HepG2 (cell line): ENCODE measurements at regions not wholly inside any gene's neighbourhood (a gene's known extent, or its start where the extent isn't known, plus 50 kb on each side); places are given as distances from the start of the nearest gene placed in this dataset.

Source experiments
- ATAC-seq: fragments of 200-7000 bp; cut with Tn5 transposase; 3 replicates; pipeline ENCODE4 v1.9.1; 2020; ENCODE audit warnings: mild to moderate bottlenecking, moderate library complexity
- BruUV-seq: library from RNA; stranded (reverse); fragments of 400-500 nt; replicated peaks from 2 replicates; lab custom pipeline; 2021; lab: Mats Ljungman, UMichigan
- CTCF ChIA-PET: fragments of 300-600 bp; formaldehyde crosslinking; extraction: SDS; loops from one replicate; lab custom pipeline; 2021; ENCODE audit warnings: low total read pairs, inconsistent platforms, low intra/inter-chr PET ratio; lab: Yijun Ruan, JAX
- POLR2A ChIA-PET: fragments of 350-600 bp; sonication (Branson Sonifier 250); formaldehyde crosslinking; loops from one replicate; lab custom pipeline; 2020; ENCODE audit warnings: antibody characterized with exemption, inconsistent platforms; lab: Yijun Ruan, JAX
- DNase-seq: peaks from one replicate; pipeline ENCODE4 v3.0.0-alpha.2; 2015; ENCODE audit warnings: low spot score
- FAIRE-seq: peaks from 3 replicates; lab custom pipeline; 2011; peaks lifted over from hg19 to GRCh38; lab: Jason Lieb, UNC
- H2AFZ ChIP-seq: one replicate; pipeline ENCODE4 v1.6.1; 2011; ENCODE audit warnings: low read length, inconsistent platforms
- H3K27ac ChIP-seq: fragments of 300-600 bp; 3 replicates; pipeline ENCODE4 v1.8.0; 2011; ENCODE audit warnings: mixed run types, mild to moderate bottlenecking, mixed read lengths, low read length, inconsistent platforms; ENCODE audit not compliant: insufficient read depth; ENCODE audit errors: extremely low read length
- H3K27me3 ChIP-seq, 2 experiments: fragments of 200-600 bp in 1 of 2; 2 replicates in 1 of 2; 3 replicates in 1 of 2; pipeline versions ENCODE4 v1.6.0 to v1.8.0; 2011; ENCODE audit warnings: low read length in 2 of 2, mild to moderate bottlenecking in 2 of 2, moderate library complexity in 2 of 2, inconsistent platforms in 1 of 2; ENCODE audit not compliant: insufficient read depth in 2 of 2, control insufficient read depth in 1 of 2
- H3K36me3 ChIP-seq, 2 experiments: fragments of 200-600 bp in 1 of 2; replicated peaks in 1 of 2; 2 replicates in 1 of 2; 3 replicates in 1 of 2; pipeline versions ENCODE4 v1.5.1 to v1.8.0; 2011; ENCODE audit warnings: low read length in 2 of 2, inconsistent platforms in 1 of 2; ENCODE audit not compliant: insufficient read depth in 2 of 2, control insufficient read depth in 1 of 2
- H3K4me1 ChIP-seq: 2 replicates; pipeline ENCODE4 v1.5.1; 2012; ENCODE audit warnings: low read length, inconsistent platforms; ENCODE audit not compliant: insufficient read depth
- H3K4me2 ChIP-seq: 2 replicates; pipeline ENCODE4 v1.6.0; 2011; ENCODE audit warnings: low read depth, low read length, inconsistent platforms
- H3K4me3 ChIP-seq, 3 experiments: fragments of 200-600 bp in 1 of 3; sonication (generic), shearing (Covaris generic) in 1 of 3; replicated peaks in 1 of 3; 2 replicates each; pipeline ENCODE4 v1.5.1; 2011 to 2016; ENCODE audit warnings: low read length in 3 of 3, inconsistent platforms in 2 of 3, low read depth in 2 of 3, mild to moderate bottlenecking in 2 of 3, control low read depth in 1 of 3, mixed read lengths in 1 of 3; ENCODE audit not compliant: insufficient read depth in 1 of 3
- H3K79me2 ChIP-seq: one replicate; pipeline ENCODE4 v1.6.1; 2011; ENCODE audit warnings: low read length, inconsistent platforms; ENCODE audit not compliant: insufficient read depth
- H3K9ac ChIP-seq: 2 replicates; pipeline ENCODE4 v1.6.0; 2011; ENCODE audit warnings: mild to moderate bottlenecking, low read depth, low read length, inconsistent platforms; ENCODE audit not compliant: insufficient read depth
- H3K9me3 ChIP-seq: 2 replicates; pipeline ENCODE4 v1.5.1; 2012; ENCODE audit warnings: mild to moderate bottlenecking, low read length
- H4K20me1 ChIP-seq: 2 replicates; pipeline ENCODE4 v1.6.0; 2011; ENCODE audit warnings: inconsistent platforms, mild to moderate bottlenecking, low read length, moderate library complexity; ENCODE audit not compliant: insufficient read depth
- CENPBD1 ChIP-seq: sonication (generic); formaldehyde crosslinking; IDR thresholded peaks from 2 replicates; pipeline ENCODE4 v1.8.0; 2022; ENCODE audit warnings: missing genetic modification reagents, low read depth, mild to moderate bottlenecking, borderline replicate concordance
- DNMT1 ChIP-seq: sonication (generic); formaldehyde crosslinking; IDR thresholded peaks from 2 replicates; pipeline ENCODE4 v1.5.1; 2020; ENCODE audit warnings: mild to moderate bottlenecking, missing genetic modification reagents
- DNMT3B ChIP-seq: conservative IDR thresholded peaks from 2 replicates; pipeline ENCODE4 v1.6.1; 2016; ENCODE audit warnings: missing biosample characterization, control low read depth
- FOXM1 ChIP-seq: sonication (generic); formaldehyde crosslinking; IDR thresholded peaks from 2 replicates; pipeline ENCODE4 v1.5.0; 2020; ENCODE audit warnings: missing genetic modification reagents
- HIVEP1 ChIP-seq: sonication (generic); formaldehyde crosslinking; IDR thresholded peaks from 2 replicates; pipeline ENCODE4 v1.4.0; 2020; ENCODE audit warnings: mild to moderate bottlenecking, missing genetic modification reagents
- IKZF1 ChIP-seq: fragments of 450-650 bp; IDR thresholded peaks from 2 replicates; pipeline ENCODE4 v1.7.1; 2016
- IRF2 ChIP-seq: IDR thresholded peaks from 2 replicates; pipeline ENCODE4 v1.6.1; 2018; ENCODE audit warnings: missing genetic modification reagents, missing compliant biosample characterization
- MAFK ChIP-seq, 2 experiments: IDR thresholded peaks in 1 of 2; conservative IDR thresholded peaks in 1 of 2; 2 replicates each; pipeline ENCODE4 v1.6.1; 2011; ENCODE audit warnings: improper control_type of control experiment in 2 of 2, low read length in 2 of 2
- MIER2 ChIP-seq: IDR thresholded peaks from 2 replicates; pipeline ENCODE4 v1.6.1; 2016; ENCODE audit warnings: missing biosample characterization, missing genetic modification reagents
- MLLT10 ChIP-seq: sonication (generic); formaldehyde crosslinking; IDR thresholded peaks from 2 replicates; pipeline ENCODE4 v1.4.0; 2020; ENCODE audit warnings: missing genetic modification reagents
- NFYC ChIP-seq: IDR thresholded peaks from 2 replicates; pipeline ENCODE4 v1.6.1; 2016; ENCODE audit warnings: missing genetic modification reagents, missing compliant biosample characterization
- SP2 ChIP-seq: sonication (generic); formaldehyde crosslinking; IDR thresholded peaks from 2 replicates; pipeline ENCODE4 v1.5.1; 2020; ENCODE audit warnings: mild to moderate bottlenecking, missing genetic modification reagents
- ZBTB7A ChIP-seq: sonication (generic); formaldehyde crosslinking; IDR thresholded peaks from 2 replicates; pipeline ENCODE4 v1.8.0; 2022; ENCODE audit warnings: mild to moderate bottlenecking, missing genetic modification reagents
- ZHX1 ChIP-seq: sonication (generic); formaldehyde crosslinking; IDR thresholded peaks from 2 replicates; pipeline ENCODE4 v1.8.1; 2022; ENCODE audit warnings: low read depth, mild to moderate bottlenecking, missing genetic modification reagents
- ZNF138 ChIP-seq: sonication (generic); formaldehyde crosslinking; IDR thresholded peaks from 2 replicates; pipeline ENCODE4 v1.5.0; 2020; ENCODE audit warnings: mild to moderate bottlenecking, low read depth, missing genetic modification reagents
- ZNF20 ChIP-seq: sonication (generic); formaldehyde crosslinking; IDR thresholded peaks from 2 replicates; pipeline ENCODE4 v1.4.0; 2020; ENCODE audit warnings: mild to moderate bottlenecking, moderate library complexity, missing genetic modification reagents
- ZNF343 ChIP-seq: sonication (generic); formaldehyde crosslinking; IDR thresholded peaks from 2 replicates; pipeline ENCODE4 v1.4.0; 2020; ENCODE audit warnings: mild to moderate bottlenecking, missing genetic modification reagents
- ZNF484 ChIP-seq: sonication (generic); formaldehyde crosslinking; IDR thresholded peaks from 2 replicates; pipeline ENCODE4 v1.5.1; 2020; ENCODE audit warnings: mild to moderate bottlenecking, low read depth, missing genetic modification reagents, borderline replicate concordance
- ZNF549 ChIP-seq: sonication (generic); formaldehyde crosslinking; IDR thresholded peaks from 2 replicates; pipeline ENCODE4 v1.5.0; 2020; ENCODE audit warnings: missing genetic modification reagents
- WGBS: methylation state at CpG from one replicate; pipeline ENCODE4 v1.1.6; 2017; ENCODE audit warnings: low lambda C conversion rate; 5-methylcytosine and 5-hydroxymethylcytosine counted together
- in situ Hi-C: cut with HindIII; loops from 2 replicates; pipeline ENCODE4 v1.10.0; 2017; ENCODE audit warnings: low pct_unique_long_range_greater_than_20kb; ENCODE audit not compliant: extremely low pct_ligation_motif_present
- intact Hi-C: fragments of 100-400 bp; cut with micrococcal nuclease; formaldehyde crosslinking; loops from one replicate; pipeline ENCODE4 v1.10.0; 2022; ENCODE audit not compliant: unreplicated experiment

- BruUV-seq = no TSS peak
- DNase-seq (no peak), ATAC-seq (no peak), FAIRE-seq (no peak)
- no peak for TF ChIP-seq FOXM1 (CRISPR knock-in tag)
- TF ChIP-seq MLLT10 = no peak
- TF ChIP-seq HIVEP1 (CRISPR knock-in tag) = no peak
- TF ChIP-seq ZNF484 (CRISPR knock-in tag) = no peak
- TF ChIP-seq MIER2 (CRISPR knock-in tag) = no peak
- no peak for TF ChIP-seq MAFK (conservative IDR thresholded peaks at IDR 0.05 in 1 of 2, IDR thresholded peaks at IDR 0.05 in 1 of 2; ENCODE audit: low read length in 2 of 2)
- TF ChIP-seq NFYC = no peak
- TF ChIP-seq ZNF549 (CRISPR knock-in tag) = no peak
- no peak for TF ChIP-seq IRF2
- TF ChIP-seq ZBTB7A (CRISPR knock-in tag) = no peak
- ChIA-PET CTCF (no interaction called here), POLR2A (no interaction called here)
- Histone ChIP-seq H3K4me3 (no peak overlapping the region), H3K79me2 (no peaks in the 10 kb centered on the region), H3K4me1 (peaks cover 7% of the 10 kb centered on the region), H3K27me3 (peaks cover 1 to 21% of the 10 kb centered on the region in 2 experiments; a peak in 3 of 5 replicates), H3K4me2 (no peak overlapping the region), H2AFZ (no peak overlapping the region), H3K27ac (no peak overlapping the region), H3K9ac (no peak overlapping the region), H3K36me3 (no peaks in the 10 kb centered on the region), H4K20me1 (no peaks in the 10 kb centered on the region), H3K9me3 (no peaks in the 10 kb centered on the region)
- in situ Hi-C loops = no loop called here
- intact Hi-C loops = no loop called here
- 65% methylated on average over 8 of the region's 8 CpGs for WGBS
These were observed 52.7 kb downstream of the HAPSTR1 start for GRCh38 chr16:9144106-9144505.

GRCh38 chr16:9148374-9149015 lies 57.1 kb downstream of the HAPSTR1 start:
- 32% methylated on average over 9 of the region's 9 CpGs for WGBS
- ATAC-seq (no peak), DNase-seq (no peak), FAIRE-seq (no peak)
- BruUV-seq = no TSS peak
- CTCF ChIA-PET = no interaction called here
- H3K27me3 ChIP-seq = peaks cover 1 to 23% of the 10 kb centered on the region in 2 experiments; a peak in 3 of 5 replicates
- no peak overlapping the region for H3K4me3 ChIP-seq
- no peaks in the 10 kb centered on the region for H4K20me1 ChIP-seq
- no peak overlapping the region for H3K27ac ChIP-seq
- H3K79me2 ChIP-seq = no peaks in the 10 kb centered on the region
- H3K4me2 ChIP-seq = no peak overlapping the region
- in situ Hi-C loops (no loop called here), intact Hi-C loops (no loop called here)
- H3K36me3 ChIP-seq = no peaks in the 10 kb centered on the region
- H3K9me3 ChIP-seq = no peaks in the 10 kb centered on the region
- no peak for TF ChIP-seq ZNF343 (CRISPR knock-in tag)
- no peak for TF ChIP-seq ZNF138 (CRISPR knock-in tag)
- no peak for TF ChIP-seq IKZF1
- no peak for TF ChIP-seq ZNF20 (CRISPR knock-in tag)
- no peak for TF ChIP-seq DNMT1 (CRISPR knock-in tag)
- TF ChIP-seq CENPBD1 (CRISPR knock-in tag) = no peak
- no peak for TF ChIP-seq SP2
- TF ChIP-seq DNMT3B (CRISPR knock-in tag) = no peak
- TF ChIP-seq ZHX1 (CRISPR knock-in tag) = no peak
- POLR2A ChIA-PET = no interaction called here
- no peak overlapping the region for H3K9ac ChIP-seq
- H3K4me1 ChIP-seq = peaks cover 11% of the 10 kb centered on the region
- H2AFZ ChIP-seq = no peak overlapping the region
